ENCODE measurements at regions not wholly inside any gene's neighbourhood (a gene's known extent, or its start where the extent isn't known, plus 50 kb on each side); places are given as distances from the start of the nearest gene placed in this dataset.

GRCh38 chrX:39497702-39498265 is 600.0 kb downstream of the BCOR start:
- 78 to 83% (median 80%) methylated on average over 7 of the region's 7 CpGs for WGBS, 3 donors
- DNase-seq = no peak
- TF ChIP-seq CTCF (IDR thresholded peaks at IDR 0.05) = no peak
- no peaks in the 10 kb centered on the region for H3K9me3 ChIP-seq
- H3K27ac ChIP-seq = no peak overlapping the region
- no peaks in the 10 kb centered on the region for H3K4me1 ChIP-seq (ENCODE audit: insufficient read depth)
- H3K4me3 ChIP-seq = no peak overlapping the region
- intact Hi-C loops (cut with DNase I) = no loop called here
- H3K27me3 ChIP-seq = no peaks in the 10 kb centered on the region
- no peaks in the 10 kb centered on the region for H3K36me3 ChIP-seq

GRCh38 chrX:39499996-39500395 is 597.8 kb downstream of the BCOR start:
- TF ChIP-seq POLR2A (IDR thresholded peaks at IDR 0.05) (no peak), EP300 (IDR thresholded peaks at IDR 0.05) (no peak), CTCF (IDR thresholded peaks at IDR 0.05) (no peak)
- DNase-seq = no peak
- no peak overlapping the region for H3K27ac ChIP-seq

GRCh38 chrX:39501822-39502221 is 595.9 kb downstream of the BCOR start:
- intact Hi-C loops (cut with DNase I) = no loop called here
- DNase-seq = no peak
- Histone ChIP-seq H3K27me3 (no peaks in the 10 kb centered on the region), H3K27ac (no peak overlapping the region), H3K9me3 (no peaks in the 10 kb centered on the region), H3K4me1 (ENCODE audit: insufficient read depth) (no peaks in the 10 kb centered on the region), H3K36me3 (no peaks in the 10 kb centered on the region), H3K4me3 (no peak overlapping the region)
- TF ChIP-seq CTCF (IDR thresholded peaks at IDR 0.05) (no peak), EP300 (IDR thresholded peaks at IDR 0.05) (no peak), POLR2A (IDR thresholded peaks at IDR 0.05) (no peak)
- WGBS, 3 donors = 80 to 89% (median 87%) methylated on average over 3 of the region's 3 CpGs

More at GRCh38 chrX:39499996-39500395, 597.8 kb downstream of the BCOR start:
- Histone ChIP-seq H3K4me1 (ENCODE audit: insufficient read depth) (no peaks in the 10 kb centered on the region), H3K27me3 (no peaks in the 10 kb centered on the region), H3K4me3 (no peak overlapping the region), H3K36me3 (no peaks in the 10 kb centered on the region), H3K9me3 (no peaks in the 10 kb centered on the region)
- intact Hi-C loops (cut with DNase I) = no loop called here

GRCh38 chrX:39502486-39502885 is 595.3 kb downstream of the BCOR start:
- no peak for TF ChIP-seq POLR2A (IDR thresholded peaks at IDR 0.05)
- no peak for TF ChIP-seq CTCF (IDR thresholded peaks at IDR 0.05)
- TF ChIP-seq EP300 (IDR thresholded peaks at IDR 0.05) = no peak
- 66 to 74% (median 69%) methylated on average over 3 of the region's 3 CpGs for WGBS, 3 donors
- no peak for DNase-seq
- H3K4me1 ChIP-seq (ENCODE audit: insufficient read depth) = no peaks in the 10 kb centered on the region
- H3K27me3 ChIP-seq = no peaks in the 10 kb centered on the region
- intact Hi-C loops (cut with DNase I) = no loop called here
- no peaks in the 10 kb centered on the region for H3K36me3 ChIP-seq
- H3K9me3 ChIP-seq = no peaks in the 10 kb centered on the region
- no peak overlapping the region for H3K4me3 ChIP-seq
- no peak overlapping the region for H3K27ac ChIP-seq

Data from ovary (tissue), 7 donors.